ENCODE measurements at regions not wholly inside any gene's neighbourhood (a gene's known extent, or its start where the extent isn't known, plus 50 kb on each side); places are given as distances from the start of the nearest gene placed in this dataset.
"Not testable (repeated sequence)": the region's sequence is repeated elsewhere in the genome, so short reads cannot be mapped to it uniquely, and the experiment has no call there.

DNA sequence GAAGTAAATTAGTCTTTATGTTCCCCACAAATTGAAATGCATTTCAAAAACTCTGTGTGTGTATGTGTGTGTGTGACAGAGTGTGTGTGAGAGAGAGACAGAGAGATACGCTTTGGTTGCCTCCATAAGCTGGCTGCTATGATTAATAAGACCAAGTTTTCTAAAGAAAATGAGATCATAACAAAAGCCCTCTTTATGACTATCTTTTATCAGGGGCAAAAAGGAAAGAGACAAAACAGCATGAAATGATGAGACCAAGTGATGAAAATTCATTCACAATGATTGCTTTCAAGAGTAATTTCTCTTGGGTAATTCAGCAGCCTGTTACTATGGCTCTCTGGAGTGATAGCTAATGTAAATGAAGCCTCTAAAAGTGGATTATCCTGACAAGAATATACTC lies 277.6 kb upstream of the PLEKHG7 start:
- DNase-seq (ENCODE audit: low read depth), result no peak

DNA sequence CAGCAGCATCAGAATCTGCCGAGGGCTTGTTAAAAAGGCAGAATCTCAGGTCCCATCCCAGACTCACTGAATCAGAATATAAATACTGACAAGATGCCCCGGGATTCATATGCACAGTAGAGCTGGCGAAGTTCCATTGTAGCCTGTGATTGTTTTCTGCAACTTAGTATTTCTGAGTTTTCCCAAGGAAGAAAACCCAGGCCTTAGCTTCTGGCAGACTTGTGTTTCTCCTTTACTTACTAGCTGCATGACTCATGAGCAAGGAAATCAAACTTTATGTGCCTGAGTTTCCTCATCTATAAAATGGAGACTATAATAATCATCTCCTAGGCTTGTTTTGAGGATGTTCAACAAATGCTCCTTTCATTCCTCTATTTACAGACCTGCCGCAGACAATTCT lies 278.5 kb upstream of the PLEKHG7 start:
- DNase-seq (ENCODE audit: low read depth), result no peak

GRCh38 chr12:92421701-92422100 lies 276.1 kb upstream of the BTG1 start:
- DNase-seq (ENCODE audit: low read depth), result no peak

DNA sequence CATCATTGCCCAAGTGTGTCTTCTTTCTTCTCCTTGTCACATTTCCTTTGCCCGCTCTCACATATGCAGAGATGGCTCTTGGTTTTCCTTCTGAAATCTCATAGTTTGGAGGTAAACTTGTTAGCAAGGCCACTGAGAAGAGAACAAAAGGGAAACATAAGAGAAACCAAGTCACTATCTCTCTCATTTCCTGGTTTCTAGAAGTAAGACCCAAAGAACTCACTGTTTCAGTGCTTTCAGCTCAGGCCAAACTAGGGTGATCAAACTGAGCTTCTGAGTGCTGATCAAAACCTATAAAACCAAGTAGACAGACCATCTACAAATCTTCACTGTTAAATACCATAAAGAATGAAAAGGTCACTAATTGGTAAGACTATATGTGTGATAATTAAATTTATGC lies 275.4 kb upstream of the BTG1 start:
- no peak for DNase-seq (ENCODE audit: low read depth)

GRCh38 chr12:92419201-92419600 lies 273.6 kb upstream of the BTG1 start:
- no peak for DNase-seq (ENCODE audit: low read depth)

GRCh38 chr12:92418381-92418780 lies 272.7 kb upstream of the BTG1 start:
- no peak for DNase-seq (ENCODE audit: low read depth)

DNA sequence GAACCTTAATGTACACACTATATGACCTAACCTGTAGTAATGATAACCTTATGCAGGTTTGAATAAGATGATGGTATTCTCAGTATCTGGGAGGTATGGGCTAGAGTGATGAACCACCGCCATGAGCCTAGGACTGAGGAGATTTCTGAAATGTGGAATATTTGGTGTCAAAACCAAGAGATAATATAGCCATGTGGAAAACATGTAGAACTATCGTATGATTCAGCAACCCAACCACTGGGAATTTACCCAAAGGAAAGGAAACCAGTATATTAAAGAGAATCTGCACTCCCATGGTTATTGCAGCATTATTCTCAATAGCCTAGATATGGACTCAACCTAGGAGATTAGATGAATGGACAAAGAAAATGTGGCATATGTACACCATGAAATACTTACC lies 271.7 kb upstream of the BTG1 start:
- no peak for DNase-seq (ENCODE audit: low read depth)

DNA sequence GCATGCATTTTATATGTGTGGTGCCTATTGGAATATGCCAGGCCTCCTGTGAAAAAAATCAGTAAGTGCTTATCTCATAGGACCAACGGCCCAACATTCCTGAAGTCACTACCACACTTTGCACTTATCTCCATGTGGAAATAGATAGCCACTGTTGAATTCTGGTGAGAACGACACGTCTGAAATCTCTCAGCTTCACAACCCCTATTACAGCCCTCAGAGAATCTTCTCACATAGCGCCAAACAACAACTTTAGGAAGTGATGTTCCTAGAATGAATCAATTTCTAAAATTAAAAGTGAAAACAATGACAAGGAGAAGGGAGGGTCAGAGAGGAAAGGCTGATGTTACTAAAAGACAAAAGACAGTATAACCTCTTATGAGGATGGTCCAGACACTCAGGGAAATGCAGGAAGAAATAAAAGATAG lies 270.8 kb upstream of the BTG1 start:
- DNase-seq (ENCODE audit: low read depth), result no peak

GRCh38 chr12:92414170-92415070 lies 268.8 kb upstream of the BTG1 start:
- no peak for DNase-seq (ENCODE audit: low read depth)

- no peak for DNase-seq (ENCODE audit: low read depth)
Observed at GRCh38 chr12:92413286-92413685, 267.6 kb upstream of the BTG1 start.

- no peak for DNase-seq (ENCODE audit: low read depth)
Observed at GRCh38 chr12:92412856-92413255, 267.2 kb upstream of the BTG1 start.

- DNase-seq (ENCODE audit: low read depth), result no peak
Observed at GRCh38 chr12:92411687-92412086, 266.0 kb upstream of the BTG1 start.

GRCh38 chr12:92408072-92408900 lies 262.6 kb upstream of the BTG1 start:
- DNase-seq (ENCODE audit: low read depth), result no peak

- not testable (repeated sequence) for DNase-seq (ENCODE audit: low read depth)
Observed at GRCh38 chr12:92406404-92407070, 260.9 kb upstream of the BTG1 start.

GRCh38 chr12:92405801-92406251 lies 260.2 kb upstream of the BTG1 start:
- not testable (repeated sequence) for DNase-seq (ENCODE audit: low read depth)

DNA sequence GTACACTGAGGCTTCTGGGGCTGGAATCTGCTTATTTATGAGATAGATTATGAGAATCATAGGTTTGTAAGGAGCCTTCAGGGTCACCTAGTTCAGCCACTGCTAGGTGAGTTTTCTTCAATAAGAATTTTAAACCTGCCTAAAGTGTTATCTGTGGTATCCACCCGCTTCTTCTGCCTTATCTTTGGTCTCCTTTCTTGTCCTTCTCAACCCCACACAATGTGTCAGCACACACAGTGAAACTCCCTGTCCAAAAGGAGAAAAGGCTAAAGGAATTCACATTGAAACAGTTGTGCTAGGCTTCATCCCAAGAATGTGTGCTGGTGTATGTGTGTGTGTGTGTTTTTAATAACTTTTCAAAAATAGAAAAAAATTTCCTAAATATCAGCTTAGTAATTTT lies 259.3 kb upstream of the BTG1 start:
- DNase-seq (ENCODE audit: low read depth), result no peak

GRCh38 chr12:92404259-92404894 lies 258.7 kb upstream of the BTG1 start:
- DNase-seq (ENCODE audit: low read depth), result no peak

GRCh38 chr12:92403210-92404175 lies 257.8 kb upstream of the BTG1 start:
- DNase-seq (ENCODE audit: low read depth), result peak; percentile 65

GRCh38 chr12:92402415-92402814 lies 256.8 kb upstream of the BTG1 start:
- no peak for DNase-seq (ENCODE audit: low read depth)

DNA sequence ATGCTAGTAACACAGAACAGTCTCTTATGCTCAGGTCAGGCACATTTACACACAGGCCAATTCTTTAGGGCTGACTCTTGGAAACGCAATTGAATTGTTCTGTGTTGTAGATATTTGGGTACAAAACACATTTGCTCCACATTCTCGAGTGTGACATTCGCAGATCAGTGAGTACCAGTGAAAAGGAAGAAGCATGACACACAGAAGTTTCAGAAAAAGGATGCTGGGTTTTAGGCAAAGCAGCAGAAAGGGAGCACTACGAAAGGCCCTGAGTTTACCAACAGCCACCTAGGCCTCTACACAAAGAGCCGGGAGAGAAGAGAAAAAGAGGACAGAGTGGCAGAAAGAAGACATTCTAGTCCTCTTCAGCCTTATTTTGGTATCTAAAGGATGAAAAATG lies 254.4 kb upstream of the BTG1 start:
- no peak for DNase-seq (ENCODE audit: low read depth)

All from stimulated activated CD4-positive, alpha-beta T cell treated with anti-CD3 and anti-CD28 coated beads, Interleukin-2, amount 100 ng/mL, for 4 hours (primary cell).